TTC549 (cell line): ENCODE measurements at regions not wholly inside any gene's neighbourhood (a gene's known extent, or its start where the extent isn't known, plus 50 kb on each side); places are given as distances from the start of the nearest gene placed in this dataset.
"Not testable (repeated sequence)": the region's sequence is repeated elsewhere in the genome, so short reads cannot be mapped to it uniquely, and the experiment has no call there.

Experiments used
- FAIRE-seq: peaks from 2 replicates; lab custom pipeline; 2012; peaks lifted over from hg19 to GRCh38; lab: Jason Lieb, UNC

GRCh38 chr17:77826132-77826873 is 132.2 kb upstream of the TNRC6C start:
- FAIRE-seq, result no peak

GRCh38 chr17:77827039-77827438 is 131.5 kb upstream of the TNRC6C start:
- FAIRE-seq, result no peak

GRCh38 chr17:77827511-77827910 is 131.0 kb upstream of the TNRC6C start:
- no peak for FAIRE-seq

- FAIRE-seq, result no peak
Measured at GRCh38 chr17:77828749-77829539, 129.6 kb upstream of the TNRC6C start.

- no peak for FAIRE-seq
Measured at GRCh38 chr17:77829843-77830799, 128.4 kb upstream of the TNRC6C start.

GRCh38 chr17:77830816-77831473 is 127.6 kb upstream of the TNRC6C start:
- FAIRE-seq, result no peak

GRCh38 chr17:77831474-77832179 is 126.9 kb upstream of the TNRC6C start:
- no peak for FAIRE-seq

GRCh38 chr17:77832180-77832560 is 126.3 kb upstream of the TNRC6C start:
- FAIRE-seq, result no peak

- no peak for FAIRE-seq
Measured at GRCh38 chr17:77833769-77834168, 124.7 kb upstream of the TNRC6C start.

- FAIRE-seq, result no peak
Measured at GRCh38 chr17:77834170-77835115, 124.1 kb upstream of the TNRC6C start.

- no peak for FAIRE-seq
Measured at GRCh38 chr17:77836557-77837041, 121.9 kb upstream of the TNRC6C start.

- FAIRE-seq, result not testable (repeated sequence)
Measured at GRCh38 chr17:77837072-77837471, 121.4 kb upstream of the TNRC6C start.

GRCh38 chr17:77837917-77838316 is 120.6 kb upstream of the TNRC6C start:
- no peak for FAIRE-seq

GRCh38 chr17:77838748-77839697 is 119.5 kb upstream of the TNRC6C start:
- no peak for FAIRE-seq

- no peak for FAIRE-seq
Measured at GRCh38 chr17:77839698-77840512, 118.6 kb upstream of the TNRC6C start.

- FAIRE-seq, result no peak
Measured at GRCh38 chr17:77840513-77841165, 117.9 kb upstream of the TNRC6C start.
